Gastroesophageal sphincter (tissue), 4 donors: ENCODE measurements at regions not wholly inside any gene's neighbourhood (a gene's known extent, or its start where the extent isn't known, plus 50 kb on each side); places are given as distances from the start of the nearest gene placed in this dataset.

Experiments
- ATAC-seq: fragments of 150-250 bp; one replicate; pipeline ENCODE4 v1.9.1; 2016; ENCODE audit warnings: mild to moderate bottlenecking, moderate library complexity
- H3K27ac ChIP-seq, 4 donors: fragments of 200-600 bp; sonication (generic) in 3 of 4; 1 replicate in 3 of 4; 2 replicates in 1 of 4; pipeline ENCODE4 v1.5.1; 2016 to 2019
- H3K27me3 ChIP-seq: fragments of 200-600 bp; sonication (generic); one replicate; pipeline ENCODE4 v1.5.1; 2019
- H3K36me3 ChIP-seq, 2 donors: fragments of 200-600 bp; sonication (generic); one replicate each; pipeline ENCODE4 v1.5.1; 2019; ENCODE audit warnings: control low read depth in 1 of 2
- H3K4me1 ChIP-seq, 3 donors: fragments of 200-600 bp; sonication (generic); 1 replicate in 2 of 3; 2 replicates in 1 of 3; pipeline ENCODE4 v1.5.1; 2016 to 2019; ENCODE audit warnings: control low read depth in 2 of 3
- H3K4me3 ChIP-seq, 2 donors: fragments of 200-600 bp; sonication (generic); one replicate each; pipeline ENCODE4 v1.5.1; 2019; ENCODE audit warnings: mild to moderate bottlenecking in 1 of 2, moderate library complexity in 1 of 2
- H3K9me3 ChIP-seq, 3 donors: fragments of 200-600 bp; sonication (generic); one replicate each; pipeline ENCODE4 v1.5.1; 2017 to 2019; ENCODE audit warnings: control low read depth in 2 of 3
- CTCF ChIP-seq, 4 experiments: fragments of 200-600 bp in 2 of 4; fragments of 450-650 bp in 2 of 4; sonication (generic) in 1 of 4; IDR thresholded peaks; one replicate each; pipeline ENCODE4 v1.5.1; 2017 to 2019; ENCODE audit warnings: antibody characterized with exemption in 4 of 4, mild to moderate bottlenecking in 2 of 4, moderate library complexity in 2 of 4
- EP300 ChIP-seq: sonication (generic); formaldehyde crosslinking; IDR thresholded peaks from one replicate; pipeline ENCODE4 v1.6.1; 2017; ENCODE audit warnings: antibody characterized with exemption, mild to moderate bottlenecking
- POLR2A ChIP-seq, 2 donors: fragments of 450-650 bp; IDR thresholded peaks; one replicate each; pipeline ENCODE4 v1.6.1; 2017; ENCODE audit warnings: antibody characterized with exemption in 2 of 2, mild to moderate bottlenecking in 2 of 2, moderate library complexity in 1 of 2
- POLR2AphosphoS5 ChIP-seq: sonication (generic); formaldehyde crosslinking; IDR thresholded peaks from one replicate; pipeline ENCODE4 v1.6.1; 2017; ENCODE audit warnings: antibody characterized with exemption
- WGBS, 2 donors: methylation state at CpG; one replicate each; pipeline ENCODE4 v1.1.5; 2018; ENCODE audit warnings: low coverage in 1 of 2; 5-methylcytosine and 5-hydroxymethylcytosine counted together

GRCh38 chr6:74287932-74288331 is 591.9 kb downstream of the CD109 start:
- H3K27me3 ChIP-seq: no peaks in the 10 kb centered on the region
- TF ChIP-seq POLR2A (IDR thresholded peaks at IDR 0.05): no peak
- TF ChIP-seq EP300: no peak
- WGBS, 2 donors: 42 to 59% methylated on average over 3 of the region's 3 CpGs
- H3K36me3 ChIP-seq: no peaks in the 10 kb centered on the region
- H3K4me3 ChIP-seq: no peak overlapping the region
- H3K4me1 ChIP-seq: no peaks in the 10 kb centered on the region
- no peak for ATAC-seq
- H3K9me3 ChIP-seq: no peaks in the 10 kb centered on the region
- no peak overlapping the region for H3K27ac ChIP-seq

- no peaks in the 10 kb centered on the region for H3K27me3 ChIP-seq
- no peaks in the 10 kb centered on the region for H3K4me1 ChIP-seq
- ATAC-seq: no peak
- 70 to 71% methylated on average over 2 of the region's 2 CpGs for WGBS, 2 donors
- no peaks in the 10 kb centered on the region for H3K9me3 ChIP-seq
- H3K27ac ChIP-seq: no peak overlapping the region
- no peak for TF ChIP-seq CTCF (IDR thresholded peaks at IDR 0.05)
- TF ChIP-seq POLR2AphosphoS5: no peak
- no peak for TF ChIP-seq POLR2A (IDR thresholded peaks at IDR 0.05)
- no peak for TF ChIP-seq EP300
- no peak overlapping the region for H3K4me3 ChIP-seq
- H3K36me3 ChIP-seq: no peaks in the 10 kb centered on the region
These were observed 591.4 kb downstream of the CD109 start for GRCh38 chr6:74287441-74287840.

- TF ChIP-seq POLR2AphosphoS5 (no peak), POLR2A (IDR thresholded peaks at IDR 0.05) (no peak), EP300 (no peak), CTCF (IDR thresholded peaks at IDR 0.05) (no peak)
- Histone ChIP-seq H3K27me3 (no peaks in the 10 kb centered on the region), H3K27ac (no peak overlapping the region), H3K4me1 (no peaks in the 10 kb centered on the region), H3K9me3 (no peaks in the 10 kb centered on the region), H3K36me3 (no peaks in the 10 kb centered on the region), H3K4me3 (no peak overlapping the region)
- ATAC-seq: no peak
These were observed 588.3 kb downstream of the CD109 start for GRCh38 chr6:74284284-74284683.

- Histone ChIP-seq H3K4me1 (no peaks in the 10 kb centered on the region), H3K27ac (no peak overlapping the region)
- 37 to 50% methylated on average over 3 of the region's 3 CpGs for WGBS, 2 donors
These were observed 587.5 kb downstream of the CD109 start for GRCh38 chr6:74283532-74283931.

GRCh38 chr6:74282143-74282689 is 586.2 kb downstream of the CD109 start:
- WGBS, 2 donors: 90 to 95% methylated on average over 4 to 10 of the region's 13 CpGs
- Histone ChIP-seq H3K27ac (no peak overlapping the region), H3K4me3 (no peak overlapping the region), H3K36me3 (no peaks in the 10 kb centered on the region), H3K4me1 (peaks cover 0 to 10% (median 10%) of the 10 kb centered on the region in 3 donors), H3K27me3 (no peaks in the 10 kb centered on the region), H3K9me3 (no peaks in the 10 kb centered on the region)
- ATAC-seq: no peak
- TF ChIP-seq POLR2AphosphoS5: no peak
- TF ChIP-seq EP300: no peak
- TF ChIP-seq CTCF (IDR thresholded peaks at IDR 0.05): no peak
- no peak for TF ChIP-seq POLR2A (IDR thresholded peaks at IDR 0.05)

More at GRCh38 chr6:74283532-74283931, 587.5 kb downstream of the CD109 start:
- no peaks in the 10 kb centered on the region for H3K36me3 ChIP-seq
- H3K9me3 ChIP-seq: no peaks in the 10 kb centered on the region
- no peak overlapping the region for H3K4me3 ChIP-seq
- no peak for TF ChIP-seq CTCF (IDR thresholded peaks at IDR 0.05)
- TF ChIP-seq POLR2AphosphoS5: no peak
- TF ChIP-seq EP300: no peak
- no peak for TF ChIP-seq POLR2A (IDR thresholded peaks at IDR 0.05)
- no peaks in the 10 kb centered on the region for H3K27me3 ChIP-seq
- ATAC-seq: no peak
